Testis (tissue), 2 donors: ENCODE measurements at regions not wholly inside any gene's neighbourhood (a gene's known extent, or its start where the extent isn't known, plus 50 kb on each side); places are given as distances from the start of the nearest gene placed in this dataset.
"Not testable (repeated sequence)": the region's sequence is repeated elsewhere in the genome, so short reads cannot be mapped to it uniquely, and the experiment has no call there.

Experiments
- POLR2A ChIP-seq: fragments of 450-650 bp; IDR thresholded peaks from one replicate; pipeline ENCODE4 v1.6.1; 2017; ENCODE audit warnings: antibody characterized with exemption, mild to moderate bottlenecking, moderate library complexity
- TF ChIP-seq, protein P1 (sequence below), 3 experiments: fragments of 450-650 bp in 2 of 3; fragments of 200-600 bp in 1 of 3; sonication (generic) in 1 of 3; IDR thresholded peaks; one replicate each; pipeline ENCODE4 v1.5.1; 2016 to 2019; ENCODE audit warnings: antibody characterized with exemption in 3 of 3, mild to moderate bottlenecking in 2 of 3, moderate library complexity in 1 of 3

GRCh38 chr20:30669330-30670029 is 588.0 kb upstream of the DEFB115 start:
- TF ChIP-seq, protein P1, sequence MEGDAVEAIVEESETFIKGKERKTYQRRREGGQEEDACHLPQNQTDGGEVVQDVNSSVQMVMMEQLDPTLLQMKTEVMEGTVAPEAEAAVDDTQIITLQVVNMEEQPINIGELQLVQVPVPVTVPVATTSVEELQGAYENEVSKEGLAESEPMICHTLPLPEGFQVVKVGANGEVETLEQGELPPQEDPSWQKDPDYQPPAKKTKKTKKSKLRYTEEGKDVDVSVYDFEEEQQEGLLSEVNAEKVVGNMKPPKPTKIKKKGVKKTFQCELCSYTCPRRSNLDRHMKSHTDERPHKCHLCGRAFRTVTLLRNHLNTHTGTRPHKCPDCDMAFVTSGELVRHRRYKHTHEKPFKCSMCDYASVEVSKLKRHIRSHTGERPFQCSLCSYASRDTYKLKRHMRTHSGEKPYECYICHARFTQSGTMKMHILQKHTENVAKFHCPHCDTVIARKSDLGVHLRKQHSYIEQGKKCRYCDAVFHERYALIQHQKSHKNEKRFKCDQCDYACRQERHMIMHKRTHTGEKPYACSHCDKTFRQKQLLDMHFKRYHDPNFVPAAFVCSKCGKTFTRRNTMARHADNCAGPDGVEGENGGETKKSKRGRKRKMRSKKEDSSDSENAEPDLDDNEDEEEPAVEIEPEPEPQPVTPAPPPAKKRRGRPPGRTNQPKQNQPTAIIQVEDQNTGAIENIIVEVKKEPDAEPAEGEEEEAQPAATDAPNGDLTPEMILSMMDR (IDR thresholded peaks at IDR 0.05) = not testable (repeated sequence)
- not testable (repeated sequence) for TF ChIP-seq POLR2A
